Kidney (tissue), 13 donors: ENCODE measurements at regions not wholly inside any gene's neighbourhood (a gene's known extent, or its start where the extent isn't known, plus 50 kb on each side); places are given as distances from the start of the nearest gene placed in this dataset.
"Not testable (repeated sequence)": the region's sequence is repeated elsewhere in the genome, so short reads cannot be mapped to it uniquely, and the experiment has no call there.

Experiments used
- DNase-seq, 5 donors: peaks; one replicate each; pipeline ENCODE4 v3.0.0-alpha.2; 2013 to 2020
- FAIRE-seq: peaks from 2 replicates; lab custom pipeline; 2012; peaks lifted over from hg19 to GRCh38; lab: Jason Lieb, UNC
- H3K27ac ChIP-seq, 2 donors: one replicate each; pipeline ENCODE4 v1.7.0; 2013; ENCODE audit warnings: low read depth in 2 of 2, low read length in 2 of 2, inconsistent platforms in 1 of 2
- H3K27me3 ChIP-seq: one replicate; pipeline ENCODE4 v1.7.1; 2013; ENCODE audit warnings: low read length, inconsistent platforms; ENCODE audit not compliant: control insufficient read depth, insufficient read depth
- H3K36me3 ChIP-seq, 3 donors: one replicate each; pipeline versions ENCODE4 v1.7.0 to v1.7.1; 2013; ENCODE audit warnings: low read length in 3 of 3, control low read depth in 1 of 3, inconsistent platforms in 1 of 3; ENCODE audit not compliant: insufficient read depth in 3 of 3, control insufficient read depth in 2 of 3
- H3K4me1 ChIP-seq, 3 donors: one replicate each; pipeline versions ENCODE4 v1.7.0 to v1.7.1; 2013; ENCODE audit warnings: low read length in 3 of 3, inconsistent platforms in 1 of 3, low read depth in 1 of 3; ENCODE audit not compliant: control insufficient read depth in 2 of 3, insufficient read depth in 2 of 3
- H3K4me3 ChIP-seq, 3 donors: one replicate each; pipeline versions ENCODE4 v1.7.0 to v1.8.1; 2013; ENCODE audit warnings: low read length in 3 of 3, control low read depth in 1 of 3, inconsistent platforms in 1 of 3
- H3K9ac ChIP-seq, 3 donors: one replicate each; pipeline versions ENCODE4 v1.7.0 to v1.7.1; 2013; ENCODE audit warnings: low read length in 3 of 3, control low read depth in 1 of 3, inconsistent platforms in 1 of 3
- H3K9me3 ChIP-seq, 3 donors: one replicate each; pipeline versions ENCODE4 v1.7.0 to v1.7.1; 2013; ENCODE audit warnings: low read length in 3 of 3, control low read depth in 1 of 3, inconsistent platforms in 1 of 3; ENCODE audit not compliant: control insufficient read depth in 2 of 3, insufficient read depth in 1 of 3
- intact Hi-C: fragments of 100-400 bp; cut with DNase I; formaldehyde crosslinking; loops from one replicate; pipeline ENCODE4 v1.11.1; 2022
- TF ChIP-seq, protein P1 (sequence below): IDR thresholded peaks from 3 replicates; pipeline ENCODE4 v1.5.1; 2012; ENCODE audit warnings: mild to moderate bottlenecking, moderate library complexity, borderline replicate concordance; ENCODE audit not compliant: insufficient read depth; ENCODE audit errors: extremely low read depth
- donor health status: control.
- donor health status: control.
- donor health status: control.
- donor health status: control.
- donor health status: control.
- donor health status: DM: yes; HTN: yes; CAD: no.
- donor health status: Normal renal cell carcinoma (clear cell type).

DNA sequence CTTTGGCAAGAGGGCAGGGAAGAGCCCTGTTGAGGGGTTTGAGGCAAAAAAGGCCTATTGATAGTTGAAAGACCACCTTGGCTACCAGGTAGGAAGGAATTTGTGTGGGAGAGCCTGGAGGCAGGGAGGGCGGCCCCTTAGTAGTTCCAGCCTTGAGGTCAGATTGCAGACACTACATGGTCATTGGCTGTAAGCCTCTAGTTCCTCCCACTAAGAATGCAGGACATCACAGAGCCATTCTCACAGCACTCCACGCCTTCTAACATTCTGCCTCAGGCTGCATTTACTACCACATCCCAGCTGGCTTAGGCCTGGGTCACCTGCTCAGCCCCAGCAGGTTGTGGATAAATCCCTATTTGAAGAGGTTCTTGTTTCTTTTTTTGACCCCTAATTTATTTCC lies 91.0 kb upstream of the SNX9 start:
- TF ChIP-seq, protein P1, sequence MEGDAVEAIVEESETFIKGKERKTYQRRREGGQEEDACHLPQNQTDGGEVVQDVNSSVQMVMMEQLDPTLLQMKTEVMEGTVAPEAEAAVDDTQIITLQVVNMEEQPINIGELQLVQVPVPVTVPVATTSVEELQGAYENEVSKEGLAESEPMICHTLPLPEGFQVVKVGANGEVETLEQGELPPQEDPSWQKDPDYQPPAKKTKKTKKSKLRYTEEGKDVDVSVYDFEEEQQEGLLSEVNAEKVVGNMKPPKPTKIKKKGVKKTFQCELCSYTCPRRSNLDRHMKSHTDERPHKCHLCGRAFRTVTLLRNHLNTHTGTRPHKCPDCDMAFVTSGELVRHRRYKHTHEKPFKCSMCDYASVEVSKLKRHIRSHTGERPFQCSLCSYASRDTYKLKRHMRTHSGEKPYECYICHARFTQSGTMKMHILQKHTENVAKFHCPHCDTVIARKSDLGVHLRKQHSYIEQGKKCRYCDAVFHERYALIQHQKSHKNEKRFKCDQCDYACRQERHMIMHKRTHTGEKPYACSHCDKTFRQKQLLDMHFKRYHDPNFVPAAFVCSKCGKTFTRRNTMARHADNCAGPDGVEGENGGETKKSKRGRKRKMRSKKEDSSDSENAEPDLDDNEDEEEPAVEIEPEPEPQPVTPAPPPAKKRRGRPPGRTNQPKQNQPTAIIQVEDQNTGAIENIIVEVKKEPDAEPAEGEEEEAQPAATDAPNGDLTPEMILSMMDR = no peak
- H3K9ac ChIP-seq = no peak overlapping the region
- no peaks in the 10 kb centered on the region for H3K27me3 ChIP-seq
- intact Hi-C loops = no loop called here
- H3K9me3 ChIP-seq = no peaks in the 10 kb centered on the region
- FAIRE-seq (no peak), DNase-seq (no peak)
- peaks cover 0 to 10% (median 8%) of the 10 kb centered on the region in 3 donors for H3K4me1 ChIP-seq
- H3K4me3 ChIP-seq = no peak overlapping the region
- no peak overlapping the region for H3K27ac ChIP-seq
- H3K36me3 ChIP-seq = no peaks in the 10 kb centered on the region

DNA sequence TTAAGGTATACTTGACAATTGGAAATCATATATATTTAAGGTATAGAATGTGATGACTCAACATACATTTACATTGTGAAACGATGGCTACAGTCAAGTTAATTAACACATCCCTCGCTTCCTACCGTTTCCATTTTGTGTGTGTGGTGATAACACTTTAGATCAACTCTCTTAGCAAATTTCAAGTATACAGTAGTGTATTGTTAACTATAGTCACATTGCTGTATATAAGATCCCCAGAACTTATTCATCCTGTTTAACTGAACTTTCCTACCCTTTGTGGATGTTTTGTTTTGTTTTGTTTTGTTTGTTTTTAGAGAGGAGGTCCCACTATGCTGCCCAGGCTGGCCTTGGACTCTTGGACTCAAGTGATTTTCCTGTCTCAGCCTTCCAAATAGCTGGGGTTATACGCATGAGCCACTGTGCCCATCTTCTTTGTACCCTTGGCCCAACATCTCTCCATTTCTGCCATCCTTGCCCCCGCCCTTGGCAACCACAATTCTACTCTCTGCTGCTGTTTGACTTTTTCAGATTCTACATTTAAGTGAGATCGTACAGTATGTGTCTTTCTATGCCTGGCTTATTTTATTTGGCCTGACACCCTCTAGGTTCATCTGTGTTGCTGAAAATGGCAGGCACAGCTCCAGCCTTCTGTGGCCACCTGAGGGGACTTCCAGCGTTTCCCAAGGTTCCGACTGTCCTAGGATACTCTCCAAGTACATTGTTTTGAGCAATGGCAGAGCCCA lies 90.5 kb upstream of the SNX9 start:
- no peak for DNase-seq
- no peak overlapping the region for H3K9ac ChIP-seq
- no peaks in the 10 kb centered on the region for H3K9me3 ChIP-seq
- H3K27ac ChIP-seq = no peak overlapping the region
- TF ChIP-seq, protein P1 = no peak
- peaks cover 0 to 4% (median 2%) of the 10 kb centered on the region in 3 donors for H3K4me1 ChIP-seq
- no peak overlapping the region for H3K4me3 ChIP-seq
- intact Hi-C loops = no loop called here
- no peaks in the 10 kb centered on the region for H3K36me3 ChIP-seq
- no peak for FAIRE-seq
- H3K27me3 ChIP-seq = no peaks in the 10 kb centered on the region

DNA sequence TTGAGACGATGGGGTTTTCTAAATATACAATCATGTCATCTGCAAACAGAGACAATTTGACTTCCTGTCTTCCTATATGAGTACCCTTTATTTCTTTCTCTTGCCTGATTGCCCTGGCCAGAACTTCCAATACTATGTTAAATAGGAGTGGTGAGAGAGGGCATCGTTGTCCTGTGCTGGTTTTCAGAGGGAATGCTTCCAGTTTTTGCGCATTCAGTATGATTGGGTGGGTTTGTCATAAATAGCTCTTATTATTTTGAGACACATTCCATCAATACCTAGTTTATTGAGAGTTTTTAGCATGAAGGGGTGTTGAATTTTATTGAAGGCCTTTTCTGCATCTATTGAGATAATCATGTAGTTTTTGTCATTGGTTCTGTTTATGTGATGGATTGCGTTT lies 86.5 kb upstream of the SNX9 start:
- H3K4me1 ChIP-seq, H3K9ac ChIP-seq, H3K27ac ChIP-seq, H3K36me3 ChIP-seq, DNase-seq, FAIRE-seq, H3K9me3 ChIP-seq, intact Hi-C loops, H3K4me3 ChIP-seq, H3K27me3 ChIP-seq: not testable (repeated sequence)

DNA sequence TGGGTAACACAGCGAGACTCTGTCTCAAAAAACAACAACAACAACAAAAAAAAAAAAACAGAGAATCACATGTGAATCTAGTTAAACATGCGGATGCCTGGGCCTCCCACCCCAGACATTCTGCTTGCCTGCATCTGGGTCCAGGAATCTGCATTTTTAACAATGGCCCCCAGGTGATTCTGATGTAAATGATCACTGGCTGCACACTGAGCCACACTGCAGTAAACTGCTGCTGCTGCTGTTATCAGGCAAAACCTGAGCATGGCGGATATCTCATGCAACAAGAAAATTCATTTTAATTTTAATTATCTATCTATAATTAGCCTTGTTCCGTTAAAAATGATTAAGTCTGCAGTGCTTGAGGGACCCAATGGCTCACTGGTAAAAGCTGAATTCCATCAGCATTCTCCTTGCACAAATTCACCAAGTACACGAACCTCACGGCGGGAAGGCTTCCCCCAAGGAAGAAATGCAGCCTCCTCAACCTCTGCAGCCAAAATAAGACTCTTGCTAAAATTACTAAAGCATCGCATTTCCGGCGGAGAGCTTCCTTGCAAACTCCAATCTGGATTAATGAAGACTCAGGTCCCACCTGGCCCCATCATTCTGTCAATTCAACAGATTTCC lies 81.6 kb upstream of the SNX9 start:
- Histone ChIP-seq H3K9me3 (no peaks in the 10 kb centered on the region), H3K27ac (no peak overlapping the region), H3K4me3 (no peak overlapping the region), H3K27me3 (no peaks in the 10 kb centered on the region), H3K4me1 (no peaks in the 10 kb centered on the region), H3K36me3 (no peaks in the 10 kb centered on the region), H3K9ac (no peak overlapping the region)
- FAIRE-seq (no peak), DNase-seq (no peak)
- intact Hi-C loops = no loop called here
- TF ChIP-seq, protein P1 = no peak
